ENCODE measurements at regions not wholly inside any gene's neighbourhood (a gene's known extent, or its start where the extent isn't known, plus 50 kb on each side); places are given as distances from the start of the nearest gene placed in this dataset.

GRCh38 chr20:60201198-60201835 lies 243.1 kb downstream of the CDH26 start:
- TF ChIP-seq CTCF (IDR thresholded peaks at IDR 0.05) = no peak
- TF ChIP-seq EZH2phosphoT487 (IDR thresholded peaks at IDR 0.05) = no peak
- no peak for TF ChIP-seq EZH2 (IDR thresholded peaks at IDR 0.05)
